ENCODE measurements at regions not wholly inside any gene's neighbourhood (a gene's known extent, or its start where the extent isn't known, plus 50 kb on each side); places are given as distances from the start of the nearest gene placed in this dataset.

GRCh38 chr15:31830591-31830990 is 199.7 kb upstream of the CHRNA7 start:
- no peak overlapping the region for H3K27ac ChIP-seq

GRCh38 chr15:31831596-31831995 is 198.7 kb upstream of the CHRNA7 start:
- H3K27ac ChIP-seq: no peak overlapping the region
- TF ChIP-seq CTCF (conservative IDR thresholded peaks at IDR 0.05): no peak

More at GRCh38 chr15:31830591-31830990, 199.7 kb upstream of the CHRNA7 start:
- TF ChIP-seq CTCF (conservative IDR thresholded peaks at IDR 0.05): no peak

- TF ChIP-seq CTCF (conservative IDR thresholded peaks at IDR 0.05): no peak
- no peak overlapping the region for H3K27ac ChIP-seq
Observed at GRCh38 chr15:31834654-31835053, 195.7 kb upstream of the CHRNA7 start.

GRCh38 chr15:31839388-31839787 is 190.9 kb upstream of the CHRNA7 start:
- no peak overlapping the region for H3K27ac ChIP-seq
- TF ChIP-seq CTCF (conservative IDR thresholded peaks at IDR 0.05): no peak

- TF ChIP-seq CTCF (conservative IDR thresholded peaks at IDR 0.05): no peak
- no peak overlapping the region for H3K27ac ChIP-seq
Observed at GRCh38 chr15:31840849-31841476, 189.4 kb upstream of the CHRNA7 start.

GRCh38 chr15:31842532-31843195 is 187.7 kb upstream of the CHRNA7 start:
- TF ChIP-seq CTCF (conservative IDR thresholded peaks at IDR 0.05): no peak
- H3K27ac ChIP-seq: no peak overlapping the region

- H3K27ac ChIP-seq: no peak overlapping the region
- no peak for TF ChIP-seq CTCF (conservative IDR thresholded peaks at IDR 0.05)
Observed at GRCh38 chr15:31843426-31844055, 186.8 kb upstream of the CHRNA7 start.
